Cardiac fibroblast (primary cell): ENCODE measurements at regions not wholly inside any gene's neighbourhood (a gene's known extent, or its start where the extent isn't known, plus 50 kb on each side); places are given as distances from the start of the nearest gene placed in this dataset.
"Not testable (repeated sequence)": the region's sequence is repeated elsewhere in the genome, so short reads cannot be mapped to it uniquely, and the experiment has no call there.

ENCODE experiments used
- DNase-seq, 2 donors: peaks; one replicate each; pipeline versions ENCODE4 v3.0.0 to v3.0.0-alpha.2; 2010; ENCODE audit warnings: low read depth in 2 of 2
- H3K4me3 ChIP-seq, 2 donors: replicated peaks in 1 of 2; 1 replicate in 1 of 2; 2 replicates in 1 of 2; pipeline ENCODE4 v1.5.1; 2011; ENCODE audit warnings: low read depth in 2 of 2, low read length in 2 of 2, mild to moderate bottlenecking in 2 of 2, moderate library complexity in 1 of 2
- CTCF ChIP-seq: IDR thresholded peaks from one replicate; pipeline ENCODE4 v1.5.1; 2011; ENCODE audit warnings: low read depth, mild to moderate bottlenecking, low read length, inconsistent platforms

GRCh38 chr14:27608377-27608776, 1010.5 kb upstream of the NOVA1 start:
- TF ChIP-seq CTCF, result no peak
- no peak for DNase-seq
- H3K4me3 ChIP-seq, result no peak overlapping the region

- no peak for DNase-seq
- H3K4me3 ChIP-seq, result no peak overlapping the region
- TF ChIP-seq CTCF, result no peak
Observed at GRCh38 chr14:27612121-27612520, 1014.3 kb upstream of the NOVA1 start.

GRCh38 chr14:27613102-27613501, 1015.3 kb upstream of the NOVA1 start:
- H3K4me3 ChIP-seq, result no peak overlapping the region
- DNase-seq, result no peak
- TF ChIP-seq CTCF, result no peak

- no peak overlapping the region for H3K4me3 ChIP-seq
- no peak for DNase-seq
- TF ChIP-seq CTCF, result no peak
Observed at GRCh38 chr14:27623782-27624181, 1025.9 kb upstream of the NOVA1 start.

- DNase-seq, result no peak
- no peak overlapping the region for H3K4me3 ChIP-seq
- no peak for TF ChIP-seq CTCF
Observed at GRCh38 chr14:27634056-27634970, 1036.5 kb upstream of the NOVA1 start.

- H3K4me3 ChIP-seq, DNase-seq: not testable (repeated sequence)
Observed at GRCh38 chr14:27640688-27641087, 1042.9 kb upstream of the NOVA1 start.

- no peak for TF ChIP-seq CTCF
- no peak overlapping the region for H3K4me3 ChIP-seq
- no peak for DNase-seq
Observed at GRCh38 chr14:27642251-27642866, 1044.5 kb upstream of the NOVA1 start.
